OCI-LY7 (cell line): ENCODE measurements at regions not wholly inside any gene's neighbourhood (a gene's known extent, or its start where the extent isn't known, plus 50 kb on each side); places are given as distances from the start of the nearest gene placed in this dataset.

ENCODE experiments used
- EZH2phosphoT487 ChIP-seq: fragments of 200-600 bp; sonication (generic); IDR thresholded peaks from 2 replicates; pipeline ENCODE4 v1.6.1; 2018; ENCODE audit warnings: low read depth, borderline replicate concordance, mild to moderate bottlenecking, mixed run types, antibody characterized with exemption, low read length, moderate library complexity, mixed read lengths
- TF ChIP-seq, protein P1 (sequence below): fragments of 200-600 bp; sonication (generic); conservative IDR thresholded peaks from 2 replicates; pipeline ENCODE4 v1.5.1; 2014; ENCODE audit warnings: mild to moderate bottlenecking, antibody characterized with exemption, low read length, moderate library complexity, mixed read lengths

DNA sequence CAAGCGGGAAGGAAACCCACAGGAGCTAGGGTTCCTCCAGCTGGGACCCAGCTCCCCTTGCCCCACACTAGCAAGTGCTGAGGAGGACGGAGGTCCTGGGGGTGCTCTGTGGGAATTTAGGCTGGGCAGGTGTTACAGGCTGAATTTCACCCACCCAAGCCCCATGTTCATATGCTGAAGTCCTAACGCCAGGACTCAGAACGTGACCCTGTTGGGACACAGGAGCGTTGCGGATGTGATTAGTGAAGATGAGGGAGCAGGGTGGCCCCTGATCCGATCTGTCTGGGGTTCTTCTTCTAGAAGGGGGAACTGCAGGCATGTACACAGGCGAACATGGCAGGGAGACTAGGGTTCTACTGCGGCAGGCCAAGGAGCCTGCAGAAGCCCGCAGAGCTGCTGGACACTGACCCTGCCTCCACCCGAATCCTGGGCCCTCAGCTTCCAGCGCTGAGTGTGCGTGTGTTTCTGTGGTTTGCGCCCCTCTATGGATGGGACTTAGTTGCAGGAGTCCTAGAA, 103.4 kb upstream of the FGF3 start:
- TF ChIP-seq, protein P1, sequence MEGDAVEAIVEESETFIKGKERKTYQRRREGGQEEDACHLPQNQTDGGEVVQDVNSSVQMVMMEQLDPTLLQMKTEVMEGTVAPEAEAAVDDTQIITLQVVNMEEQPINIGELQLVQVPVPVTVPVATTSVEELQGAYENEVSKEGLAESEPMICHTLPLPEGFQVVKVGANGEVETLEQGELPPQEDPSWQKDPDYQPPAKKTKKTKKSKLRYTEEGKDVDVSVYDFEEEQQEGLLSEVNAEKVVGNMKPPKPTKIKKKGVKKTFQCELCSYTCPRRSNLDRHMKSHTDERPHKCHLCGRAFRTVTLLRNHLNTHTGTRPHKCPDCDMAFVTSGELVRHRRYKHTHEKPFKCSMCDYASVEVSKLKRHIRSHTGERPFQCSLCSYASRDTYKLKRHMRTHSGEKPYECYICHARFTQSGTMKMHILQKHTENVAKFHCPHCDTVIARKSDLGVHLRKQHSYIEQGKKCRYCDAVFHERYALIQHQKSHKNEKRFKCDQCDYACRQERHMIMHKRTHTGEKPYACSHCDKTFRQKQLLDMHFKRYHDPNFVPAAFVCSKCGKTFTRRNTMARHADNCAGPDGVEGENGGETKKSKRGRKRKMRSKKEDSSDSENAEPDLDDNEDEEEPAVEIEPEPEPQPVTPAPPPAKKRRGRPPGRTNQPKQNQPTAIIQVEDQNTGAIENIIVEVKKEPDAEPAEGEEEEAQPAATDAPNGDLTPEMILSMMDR: no peak
- TF ChIP-seq EZH2phosphoT487: no peak
